Amygdala (tissue), 56 donors: ENCODE measurements at regions not wholly inside any gene's neighbourhood (a gene's known extent, or its start where the extent isn't known, plus 50 kb on each side); places are given as distances from the start of the nearest gene placed in this dataset.
"Not testable (repeated sequence)": the region's sequence is repeated elsewhere in the genome, so short reads cannot be mapped to it uniquely, and the experiment has no call there.

Source experiments
- DNase-seq, 56 donors: peaks; one replicate each; lab custom pipeline; 2025; lab: John Stamatoyannopoulos, UW

DNA sequence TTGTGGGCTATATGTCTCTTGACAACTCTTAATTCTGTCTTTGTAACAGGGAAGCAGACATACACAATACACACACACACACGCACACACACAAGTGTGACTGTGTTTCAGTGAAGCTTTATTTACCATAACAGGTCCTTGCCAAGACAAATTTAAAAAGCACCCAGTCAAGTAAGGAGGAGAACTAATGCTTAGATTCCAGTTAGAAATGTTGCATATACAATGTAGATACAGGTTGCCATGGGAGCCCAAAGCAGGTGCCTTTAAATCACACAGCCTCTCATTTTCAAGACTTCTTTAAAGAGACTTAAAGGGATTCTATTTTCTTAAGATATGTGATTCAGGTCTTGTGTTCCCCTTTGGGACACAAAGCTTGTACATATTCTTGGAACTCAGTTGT, 1551.9 kb downstream of the EFNB2 start:
- DNase-seq = no peak

DNA sequence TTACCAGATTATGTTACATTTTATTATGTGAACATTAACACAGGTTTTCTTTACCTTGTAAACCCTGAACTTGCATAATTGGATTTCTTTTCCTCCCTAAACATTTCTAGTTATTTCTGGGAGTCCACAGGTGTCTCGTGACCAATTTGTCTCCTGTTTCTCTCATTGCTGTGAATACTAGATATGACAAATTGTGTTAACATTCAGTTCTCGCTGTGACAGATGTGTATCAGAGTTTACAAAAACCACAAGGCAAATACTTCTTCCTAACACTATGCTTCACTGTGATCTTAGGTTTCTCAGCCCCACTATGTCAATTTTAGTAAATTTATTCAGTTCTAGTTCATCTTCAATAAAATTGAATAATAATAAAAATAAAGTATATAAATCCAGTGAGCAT, 1554.9 kb downstream of the EFNB2 start:
- DNase-seq = no peak

- no peak for DNase-seq
Observed at GRCh38 chr13:104979281-104980030, 1556.0 kb downstream of the EFNB2 start.

DNA sequence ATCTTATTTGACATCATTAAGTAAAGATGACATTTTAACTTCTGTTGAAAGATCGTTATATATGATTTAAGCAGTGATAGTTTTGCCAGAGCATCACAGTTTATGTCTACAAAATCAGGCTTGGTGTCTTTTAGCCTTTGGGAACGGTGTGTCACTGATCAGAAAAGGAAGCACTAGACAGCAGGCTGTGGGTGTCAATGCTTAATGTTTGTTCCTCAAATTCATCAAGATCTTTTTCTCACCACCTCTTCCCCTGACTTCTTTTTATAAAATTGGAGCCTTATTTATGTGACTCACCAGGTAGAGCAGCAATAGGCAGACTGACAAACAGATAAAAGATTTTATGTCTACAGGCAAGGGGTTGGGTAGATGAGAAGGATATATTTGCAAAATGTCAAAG, 1558.5 kb downstream of the EFNB2 start:
- DNase-seq = peak in 1 of 56 donors; percentile 9

DNA sequence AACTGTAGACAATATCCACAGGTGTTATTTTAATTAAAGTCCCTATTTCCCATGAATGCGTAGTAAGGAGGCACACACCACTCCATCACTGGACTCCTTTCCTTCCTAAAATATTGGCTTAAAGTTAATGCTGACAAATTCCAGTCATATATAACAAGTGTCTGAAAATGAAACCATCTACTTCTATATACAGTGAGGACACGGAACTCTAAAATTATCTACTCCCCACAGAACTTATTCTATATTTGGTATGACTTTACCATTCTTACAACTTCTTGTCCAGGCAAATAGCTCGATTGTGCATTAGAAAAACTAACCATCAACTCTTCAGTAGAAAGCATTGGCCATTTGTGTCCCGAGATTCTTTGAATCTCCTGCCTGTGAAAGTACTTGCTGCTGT, 1560.2 kb downstream of the EFNB2 start:
- no peak for DNase-seq

DNA sequence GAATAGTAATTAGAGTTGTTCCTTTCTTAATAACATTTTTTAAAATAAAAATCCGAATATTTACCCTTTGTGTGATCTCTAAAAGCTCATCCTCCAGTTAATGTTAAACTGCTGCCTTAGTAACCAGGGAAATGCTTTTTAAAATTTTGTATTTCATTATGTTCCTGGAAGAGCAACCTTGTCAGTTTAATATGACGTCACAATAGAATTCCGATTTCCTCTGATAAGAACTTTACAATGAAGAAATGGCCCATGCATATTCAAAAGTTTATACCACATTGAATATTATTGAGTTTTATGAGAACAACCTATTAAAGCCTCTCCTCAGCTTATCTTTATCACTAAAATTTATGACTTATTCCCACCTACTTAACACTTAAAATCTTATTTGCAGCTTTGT, 1566.6 kb downstream of the EFNB2 start:
- no peak for DNase-seq

DNA sequence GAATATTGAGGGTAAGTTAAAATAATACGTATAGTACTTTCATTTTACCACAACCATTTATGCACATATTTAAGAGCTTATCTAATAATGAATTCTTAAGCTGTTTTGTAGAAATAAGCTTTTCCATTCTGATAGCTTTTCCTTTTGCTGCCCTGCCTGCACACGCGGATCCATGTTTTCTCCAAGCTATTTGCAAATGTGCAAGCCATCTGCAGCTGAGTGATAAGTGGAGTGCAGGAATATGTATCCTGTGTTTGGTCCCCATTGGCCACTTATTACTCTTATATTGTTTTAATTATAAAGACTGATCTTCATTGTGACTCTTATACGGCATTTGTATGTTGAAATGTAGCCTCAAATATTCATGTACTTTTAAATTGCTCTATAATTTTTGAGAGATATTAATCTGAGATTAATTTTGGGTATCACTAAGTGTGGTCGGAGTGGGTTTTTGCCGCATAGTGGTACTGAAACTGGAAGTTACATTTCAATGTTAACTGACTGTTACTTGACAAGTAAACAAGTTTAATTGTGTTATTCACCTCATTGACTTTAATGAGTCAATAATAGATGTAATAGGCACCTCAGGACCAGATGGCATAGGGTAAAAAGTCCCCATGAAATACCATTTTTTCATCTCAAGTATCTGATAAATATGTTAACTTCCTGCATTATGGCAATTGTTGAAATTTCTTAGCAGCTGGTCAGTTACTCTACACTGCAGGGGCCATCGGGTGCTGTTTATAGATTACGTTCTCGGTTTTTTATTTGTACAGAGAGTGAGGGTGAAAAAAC, 1567.4 kb downstream of the EFNB2 start:
- no peak for DNase-seq

DNA sequence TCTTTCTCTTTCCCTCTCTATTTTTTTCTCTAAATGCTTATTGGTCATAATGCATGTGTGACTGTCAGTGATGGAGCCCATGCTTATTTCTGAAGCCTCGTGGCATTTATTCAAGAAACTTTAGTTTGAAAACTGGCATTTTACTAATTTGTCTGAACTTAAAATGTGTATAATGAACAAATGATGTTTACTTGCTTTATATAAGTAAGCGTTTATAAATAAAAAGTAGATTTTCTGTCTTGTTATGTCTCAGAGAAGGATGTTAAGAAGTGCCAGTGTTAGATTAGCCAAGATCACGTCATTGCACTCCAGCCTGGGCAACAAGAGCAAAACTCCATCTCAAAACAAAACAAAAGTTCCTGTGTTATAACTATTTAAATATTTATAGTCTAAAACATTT, 1568.1 kb downstream of the EFNB2 start:
- no peak for DNase-seq

DNA sequence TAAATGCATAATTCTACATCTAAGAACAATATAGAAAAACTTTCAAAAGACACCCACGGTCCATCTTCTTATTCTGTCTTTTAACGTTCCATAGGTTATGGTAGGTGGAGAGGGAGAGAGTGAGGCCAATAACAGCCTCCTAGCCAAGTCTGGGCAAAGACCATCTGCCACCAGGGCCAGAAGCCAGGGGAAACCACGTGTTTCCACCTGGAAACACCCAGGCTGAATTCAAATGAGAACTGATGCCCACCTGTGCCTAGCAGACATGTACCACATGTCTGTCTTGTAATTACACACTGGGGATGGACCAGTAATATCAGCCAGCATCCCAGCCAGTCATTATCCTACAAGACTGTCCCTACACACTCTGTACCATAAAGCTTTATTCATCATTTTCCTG, 1573.1 kb downstream of the EFNB2 start:
- no peak for DNase-seq

DNA sequence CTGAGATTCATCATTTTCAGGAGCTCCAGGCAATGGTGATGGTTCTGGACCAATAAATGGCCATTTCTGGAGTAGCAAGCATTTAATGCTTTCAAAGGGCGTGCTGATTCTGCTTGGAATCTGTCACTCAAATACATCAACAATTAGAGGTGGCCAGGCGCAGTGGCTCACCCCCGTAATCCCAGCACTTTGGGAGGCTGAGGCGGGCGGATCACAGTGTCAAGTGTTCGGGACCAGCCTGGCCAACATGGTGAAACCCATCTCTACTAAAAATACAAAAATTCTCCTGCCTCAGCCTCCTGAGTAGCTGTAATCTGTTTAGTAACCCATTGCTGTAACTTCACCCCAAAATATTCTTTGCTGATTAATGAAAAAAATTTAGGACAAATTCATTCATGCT, 1574.2 kb downstream of the EFNB2 start:
- DNase-seq = no peak

- DNase-seq = no peak
Observed at GRCh38 chr13:104954210-104954609, 1581.3 kb downstream of the EFNB2 start.

GRCh38 chr13:104953588-104953987, 1581.9 kb downstream of the EFNB2 start:
- no peak for DNase-seq

GRCh38 chr13:104949840-104950740, 1585.4 kb downstream of the EFNB2 start:
- no peak for DNase-seq

DNA sequence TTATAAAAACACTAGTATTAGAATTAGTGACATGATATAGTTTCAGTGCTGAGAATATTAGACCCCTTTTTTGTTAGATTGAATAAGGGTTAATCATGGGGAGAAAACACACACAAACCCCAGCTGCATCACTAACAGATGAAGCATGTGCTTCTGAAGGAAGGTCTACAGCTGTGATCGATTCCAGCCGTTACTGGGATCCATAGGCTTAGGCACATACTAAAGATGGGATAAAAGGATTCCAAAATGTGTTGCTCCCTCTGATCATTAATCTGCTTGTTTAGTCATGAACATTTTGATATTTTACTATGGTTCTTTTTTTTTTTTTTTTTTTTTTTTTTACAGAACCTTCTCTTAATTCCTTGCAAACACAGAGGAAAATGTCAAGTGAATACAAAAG, 1591.3 kb downstream of the EFNB2 start:
- no peak for DNase-seq

DNA sequence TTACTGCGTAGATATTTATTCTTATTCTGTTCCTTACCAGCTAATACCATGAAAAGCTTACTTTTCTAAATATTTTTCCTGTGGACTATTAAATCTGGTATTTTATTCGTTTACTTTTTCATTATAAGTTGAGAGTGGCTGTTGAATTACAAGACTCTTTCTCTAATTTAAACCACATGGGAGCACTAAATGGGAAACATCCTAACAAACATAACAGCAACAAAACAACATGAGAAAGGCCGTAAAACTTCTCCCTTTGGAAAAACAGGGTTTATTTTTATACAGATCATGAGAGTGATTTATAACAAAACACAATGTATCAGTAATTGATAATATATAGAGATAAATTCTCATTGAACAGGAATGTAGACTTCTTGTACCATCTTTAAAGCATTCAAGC, 1592.1 kb downstream of the EFNB2 start:
- no peak for DNase-seq

DNA sequence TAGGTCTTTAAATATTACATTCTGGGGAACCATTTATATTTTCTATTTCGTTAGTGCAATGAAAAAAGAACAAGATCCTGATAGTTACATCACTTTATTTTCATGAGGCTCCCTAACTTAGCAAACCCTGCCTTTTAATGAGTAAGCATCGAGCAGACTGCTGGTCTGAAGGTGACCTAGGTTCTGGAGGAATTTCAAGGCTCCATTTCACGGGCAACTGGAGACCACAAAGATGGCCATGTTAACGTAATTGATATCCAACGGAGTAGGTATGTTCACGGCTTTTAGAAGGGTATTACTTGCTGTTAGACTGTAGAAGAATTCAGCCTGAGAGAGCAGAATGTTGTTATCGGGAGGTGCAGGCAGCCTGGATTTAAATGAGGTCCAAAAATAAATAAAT, 1597.6 kb downstream of the EFNB2 start:
- no peak for DNase-seq

DNA sequence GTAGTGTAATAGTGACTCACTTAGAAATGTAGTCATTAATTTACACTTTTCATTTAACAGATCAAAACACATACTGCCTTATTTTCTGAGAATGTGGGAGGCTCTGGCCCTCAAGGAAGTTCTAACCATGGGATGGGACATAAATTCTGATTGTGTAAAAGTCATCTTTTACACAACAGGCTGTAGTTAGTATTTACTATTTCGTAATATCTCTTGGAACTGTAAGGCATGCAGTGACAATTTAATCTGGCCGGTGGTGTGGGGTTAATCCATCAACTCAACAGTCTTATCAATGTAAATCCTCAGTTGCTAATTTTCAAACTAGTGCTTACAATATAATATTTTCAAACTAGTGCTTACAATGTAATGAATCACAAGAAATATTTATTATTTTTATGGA, 1599.2 kb downstream of the EFNB2 start:
- no peak for DNase-seq

DNA sequence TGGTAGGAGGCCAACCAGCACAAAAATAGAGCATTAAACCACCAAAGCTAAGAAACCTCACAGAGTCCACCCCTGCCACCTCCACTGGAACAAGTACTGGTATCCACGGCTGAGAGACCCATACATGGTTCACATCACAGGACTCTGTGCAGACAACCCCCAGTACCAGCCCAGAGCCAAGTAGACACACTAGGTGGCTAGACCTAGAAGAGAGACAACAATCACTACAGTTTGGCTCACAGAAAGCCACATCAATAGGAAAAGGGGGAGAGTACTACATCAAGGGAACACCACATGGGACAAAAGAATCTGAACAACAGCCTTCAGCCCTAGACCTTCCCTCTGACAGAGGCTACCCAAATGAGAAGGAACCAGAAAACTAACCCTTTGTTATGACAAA, 1614.9 kb downstream of the EFNB2 start:
- not testable (repeated sequence) for DNase-seq

- DNase-seq = no peak
Observed at GRCh38 chr13:104920091-104920490, 1615.4 kb downstream of the EFNB2 start.

DNA sequence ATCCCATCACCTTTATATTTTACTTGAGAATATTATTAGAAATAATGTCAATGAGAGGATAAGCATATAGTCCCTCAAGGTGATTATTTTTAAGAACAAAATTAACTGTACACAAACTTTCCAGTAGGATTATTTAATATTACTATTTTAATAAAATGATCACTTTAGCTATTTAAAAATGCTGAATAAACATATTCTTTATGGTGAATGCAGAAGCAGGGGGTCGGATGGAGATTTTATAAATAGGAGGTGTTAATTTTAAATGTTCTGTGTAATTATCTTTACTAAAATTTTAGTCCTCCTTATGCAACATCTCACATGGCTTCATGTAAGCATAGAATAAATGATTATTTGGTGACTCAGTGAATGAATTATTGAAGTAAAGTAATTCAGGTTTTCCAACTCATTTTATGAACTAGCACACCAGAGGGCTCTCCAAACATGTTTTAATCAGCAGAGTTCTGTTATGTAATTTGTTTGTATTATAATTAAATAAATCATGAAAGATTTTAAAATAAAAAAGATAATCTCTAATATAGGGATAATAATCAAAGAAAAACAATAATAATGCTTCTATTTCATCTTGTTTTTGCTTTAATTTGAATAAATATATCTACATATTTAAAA, 1635.2 kb downstream of the EFNB2 start:
- no peak for DNase-seq

DNA sequence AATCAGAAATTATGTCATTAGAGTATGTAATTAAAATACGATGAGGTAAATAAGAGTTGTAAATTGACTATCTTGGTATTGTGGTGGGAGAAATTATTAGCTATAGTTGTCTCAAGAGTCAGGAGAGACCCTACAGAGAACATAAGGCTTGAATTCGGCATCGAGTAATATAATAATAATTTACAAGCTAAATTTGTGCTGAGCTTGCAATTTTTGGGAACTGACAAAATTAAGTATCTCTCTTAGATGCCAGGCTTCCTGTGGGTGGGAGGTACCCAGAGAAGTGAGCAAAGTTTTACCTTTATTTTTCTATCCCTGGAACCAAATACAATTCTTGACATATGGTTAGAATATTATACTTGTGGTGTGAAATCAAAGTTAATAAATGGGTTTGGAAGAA, 1637.0 kb downstream of the EFNB2 start:
- DNase-seq = no peak
